ENCODE measurements at regions not wholly inside any gene's neighbourhood (a gene's known extent, or its start where the extent isn't known, plus 50 kb on each side); places are given as distances from the start of the nearest gene placed in this dataset.

DNA sequence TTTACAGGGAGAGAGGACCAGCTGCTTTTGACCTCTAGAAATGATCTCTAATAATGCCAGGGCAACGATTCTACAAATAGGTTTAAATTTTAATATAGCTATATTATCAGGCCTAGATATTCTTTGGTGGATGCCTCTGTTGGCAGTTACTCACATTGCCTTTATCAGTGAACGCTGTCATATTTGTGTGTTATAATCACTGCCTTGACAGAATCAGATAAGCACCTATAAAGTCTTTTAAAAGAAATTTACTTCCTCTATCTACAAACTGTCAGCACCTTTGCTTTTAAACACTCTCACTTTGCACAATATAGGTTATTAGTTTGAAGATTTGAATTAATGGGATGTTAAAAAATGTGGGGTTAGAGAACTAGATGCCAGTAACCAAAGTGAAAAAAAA, 324.1 kb downstream of the ZIC1 start:
- Histone ChIP-seq H3K36me3 (ENCODE audit: control insufficient read depth in 5 of 5, insufficient read depth in 5 of 5, low read length in 5 of 5) (no peaks in the 10 kb centered on the region), H3K9ac (ENCODE audit: low read length in 5 of 5) (no peak overlapping the region), H3K27me3 (ENCODE audit: control insufficient read depth in 5 of 5, insufficient read depth in 4 of 5, low read length in 5 of 5) (no peaks in the 10 kb centered on the region), H3K4me1 (ENCODE audit: control insufficient read depth in 5 of 5, insufficient read depth in 5 of 5, low read length in 5 of 5) (no peaks in the 10 kb centered on the region), H3K4me3 (ENCODE audit: low read depth in 1 of 5, low read length in 5 of 5) (no peak overlapping the region), H3K9me3 (ENCODE audit: control insufficient read depth in 5 of 5, low read length in 5 of 5) (no peaks in the 10 kb centered on the region), H3K27ac (ENCODE audit: low read depth, low read length) (no peak overlapping the region)

- H3K4me1 ChIP-seq (ENCODE audit: control insufficient read depth in 5 of 5, insufficient read depth in 5 of 5, low read length in 5 of 5) = no peaks in the 10 kb centered on the region
- no peak overlapping the region for H3K9ac ChIP-seq (ENCODE audit: low read length in 5 of 5)
- H3K27ac ChIP-seq (ENCODE audit: low read depth, low read length) = no peak overlapping the region
- no peaks in the 10 kb centered on the region for H3K9me3 ChIP-seq (ENCODE audit: control insufficient read depth in 5 of 5, low read length in 5 of 5)
- no peaks in the 10 kb centered on the region for H3K36me3 ChIP-seq (ENCODE audit: control insufficient read depth in 5 of 5, insufficient read depth in 5 of 5, low read length in 5 of 5)
- no peaks in the 10 kb centered on the region for H3K27me3 ChIP-seq (ENCODE audit: control insufficient read depth in 5 of 5, insufficient read depth in 4 of 5, low read length in 5 of 5)
- no peak overlapping the region for H3K4me3 ChIP-seq (ENCODE audit: low read depth in 1 of 5, low read length in 5 of 5)
Measured at GRCh38 chr3:147735616-147736015, 326.5 kb downstream of the ZIC1 start.

DNA sequence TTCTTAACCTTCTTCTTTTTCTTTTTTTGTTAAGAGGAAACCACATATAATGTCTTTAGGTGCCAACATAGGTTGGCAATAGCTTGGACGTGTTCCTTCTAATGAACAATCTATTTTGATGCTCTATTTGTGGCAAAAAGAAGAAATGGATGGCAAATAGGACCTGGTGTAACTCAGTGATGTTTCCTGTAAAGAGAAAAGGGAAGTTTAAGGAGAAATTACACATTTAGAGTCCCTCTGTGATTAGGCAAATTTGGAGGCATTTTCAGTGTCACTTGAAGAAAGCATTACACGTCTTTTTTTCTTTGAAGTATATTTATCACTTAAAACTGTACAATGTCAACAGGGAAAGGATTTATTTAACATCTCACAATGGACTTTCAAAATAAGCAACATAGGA, 327.1 kb downstream of the ZIC1 start:
- Histone ChIP-seq H3K9me3 (ENCODE audit: control insufficient read depth in 5 of 5, low read length in 5 of 5) (no peaks in the 10 kb centered on the region), H3K27me3 (ENCODE audit: control insufficient read depth in 5 of 5, insufficient read depth in 4 of 5, low read length in 5 of 5) (no peaks in the 10 kb centered on the region), H3K4me1 (ENCODE audit: control insufficient read depth in 5 of 5, insufficient read depth in 5 of 5, low read length in 5 of 5) (no peaks in the 10 kb centered on the region), H3K4me3 (ENCODE audit: low read depth in 1 of 5, low read length in 5 of 5) (no peak overlapping the region), H3K9ac (ENCODE audit: low read length in 5 of 5) (no peak overlapping the region), H3K36me3 (ENCODE audit: control insufficient read depth in 5 of 5, insufficient read depth in 5 of 5, low read length in 5 of 5) (no peaks in the 10 kb centered on the region), H3K27ac (ENCODE audit: low read depth, low read length) (no peak overlapping the region)

DNA sequence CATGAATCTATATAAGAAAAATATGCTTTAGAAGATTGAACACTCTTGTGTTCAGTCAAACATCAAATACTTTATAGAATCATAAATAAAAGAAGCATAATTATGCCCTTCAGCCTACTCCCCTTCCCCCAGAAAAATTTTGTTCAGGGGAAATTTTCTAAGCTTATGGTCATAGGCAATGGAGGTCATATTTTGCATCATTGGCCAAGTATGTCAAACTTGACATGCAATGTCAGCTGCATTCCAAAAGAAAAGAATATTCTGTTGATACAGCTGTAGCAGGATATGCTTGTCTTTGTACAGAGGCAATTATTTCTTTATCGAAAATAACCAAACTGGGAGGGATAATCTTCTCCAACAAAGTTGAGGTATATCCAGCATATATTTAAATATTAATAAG, 328.2 kb downstream of the ZIC1 start:
- H3K27ac ChIP-seq (ENCODE audit: low read depth, low read length) = no peak overlapping the region
- H3K4me1 ChIP-seq (ENCODE audit: control insufficient read depth in 5 of 5, insufficient read depth in 5 of 5, low read length in 5 of 5) = no peaks in the 10 kb centered on the region
- no peaks in the 10 kb centered on the region for H3K9me3 ChIP-seq (ENCODE audit: control insufficient read depth in 5 of 5, low read length in 5 of 5)
- H3K36me3 ChIP-seq (ENCODE audit: control insufficient read depth in 5 of 5, insufficient read depth in 5 of 5, low read length in 5 of 5) = no peaks in the 10 kb centered on the region
- no peaks in the 10 kb centered on the region for H3K27me3 ChIP-seq (ENCODE audit: control insufficient read depth in 5 of 5, insufficient read depth in 4 of 5, low read length in 5 of 5)
- H3K4me3 ChIP-seq (ENCODE audit: low read depth in 1 of 5, low read length in 5 of 5) = no peak overlapping the region
- no peak overlapping the region for H3K9ac ChIP-seq (ENCODE audit: low read length in 5 of 5)

GRCh38 chr3:147740928-147741327, 331.8 kb downstream of the ZIC1 start:
- no peak overlapping the region for H3K9ac ChIP-seq (ENCODE audit: low read length in 5 of 5)
- no peaks in the 10 kb centered on the region for H3K27me3 ChIP-seq (ENCODE audit: control insufficient read depth in 5 of 5, insufficient read depth in 4 of 5, low read length in 5 of 5)
- no peak overlapping the region for H3K4me3 ChIP-seq (ENCODE audit: low read depth in 1 of 5, low read length in 5 of 5)
- no peaks in the 10 kb centered on the region for H3K4me1 ChIP-seq (ENCODE audit: control insufficient read depth in 5 of 5, insufficient read depth in 5 of 5, low read length in 5 of 5)
- no peak overlapping the region for H3K27ac ChIP-seq (ENCODE audit: low read depth, low read length)
- H3K36me3 ChIP-seq (ENCODE audit: control insufficient read depth in 5 of 5, insufficient read depth in 5 of 5, low read length in 5 of 5) = no peaks in the 10 kb centered on the region
- peaks cover 0 to under 1% (median 0%) of the 10 kb centered on the region in 5 donors for H3K9me3 ChIP-seq (ENCODE audit: control insufficient read depth in 5 of 5, low read length in 5 of 5)

DNA sequence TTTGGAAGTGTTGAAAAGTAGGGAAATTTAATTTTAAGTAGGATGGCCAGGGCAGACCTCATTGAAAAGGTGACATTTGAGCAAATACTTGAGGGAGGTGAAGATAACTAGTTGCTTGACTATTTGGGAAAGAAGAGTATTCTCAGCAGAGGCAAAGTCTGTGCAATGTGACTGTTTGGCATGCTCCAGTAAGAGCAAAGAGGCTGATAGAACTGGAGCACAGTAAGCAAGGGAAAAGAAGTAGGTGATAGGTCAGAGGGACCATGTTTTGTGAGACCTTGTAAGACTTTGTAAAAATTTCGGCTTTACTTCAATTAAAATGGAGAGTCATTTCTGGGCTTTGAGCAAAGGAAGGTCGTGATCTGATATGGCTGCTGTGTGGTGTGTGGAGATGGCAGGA, 335.8 kb downstream of the ZIC1 start:
- Histone ChIP-seq H3K9ac (ENCODE audit: low read length in 5 of 5) (no peak overlapping the region), H3K27me3 (ENCODE audit: control insufficient read depth in 5 of 5, insufficient read depth in 4 of 5, low read length in 5 of 5) (no peaks in the 10 kb centered on the region), H3K9me3 (ENCODE audit: control insufficient read depth in 5 of 5, low read length in 5 of 5) (peaks cover 0 to 4% (median 0%) of the 10 kb centered on the region in 5 donors), H3K4me1 (ENCODE audit: control insufficient read depth in 5 of 5, insufficient read depth in 5 of 5, low read length in 5 of 5) (no peaks in the 10 kb centered on the region), H3K36me3 (ENCODE audit: control insufficient read depth in 5 of 5, insufficient read depth in 5 of 5, low read length in 5 of 5) (no peaks in the 10 kb centered on the region), H3K4me3 (ENCODE audit: low read depth in 1 of 5, low read length in 5 of 5) (no peak overlapping the region), H3K27ac (ENCODE audit: low read depth, low read length) (no peak overlapping the region)

DNA sequence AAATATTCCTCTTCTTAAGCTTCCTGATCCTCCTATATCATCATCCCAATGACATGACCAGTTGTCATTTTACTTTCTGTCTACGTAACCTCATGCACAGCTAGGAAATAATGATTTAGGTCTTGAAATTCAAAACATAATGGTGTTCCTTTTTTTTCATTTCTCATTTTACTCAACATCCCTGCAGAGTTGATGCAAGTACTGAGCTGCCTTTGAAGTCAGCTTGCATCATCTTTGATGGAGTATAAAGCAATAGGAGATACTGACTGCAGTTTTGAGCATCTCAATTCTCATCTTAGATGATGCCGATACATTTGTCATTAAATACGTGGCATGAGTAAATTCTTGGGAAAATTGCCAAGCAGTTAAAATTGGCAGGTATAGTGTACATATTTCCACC, 346.1 kb downstream of the ZIC1 start:
- H3K4me1 ChIP-seq (ENCODE audit: control insufficient read depth in 5 of 5, insufficient read depth in 5 of 5, low read length in 5 of 5) = peaks cover 0 to 16% (median 5%) of the 10 kb centered on the region in 5 donors
- H3K27ac ChIP-seq (ENCODE audit: low read depth, low read length) = no peak overlapping the region
- H3K36me3 ChIP-seq (ENCODE audit: control insufficient read depth in 5 of 5, insufficient read depth in 5 of 5, low read length in 5 of 5) = no peaks in the 10 kb centered on the region
- no peaks in the 10 kb centered on the region for H3K9me3 ChIP-seq (ENCODE audit: control insufficient read depth in 5 of 5, low read length in 5 of 5)
- no peak overlapping the region for H3K9ac ChIP-seq (ENCODE audit: low read length in 5 of 5)
- no peak overlapping the region for H3K4me3 ChIP-seq (ENCODE audit: low read depth in 1 of 5, low read length in 5 of 5)
- no peaks in the 10 kb centered on the region for H3K27me3 ChIP-seq (ENCODE audit: control insufficient read depth in 5 of 5, insufficient read depth in 4 of 5, low read length in 5 of 5)

DNA sequence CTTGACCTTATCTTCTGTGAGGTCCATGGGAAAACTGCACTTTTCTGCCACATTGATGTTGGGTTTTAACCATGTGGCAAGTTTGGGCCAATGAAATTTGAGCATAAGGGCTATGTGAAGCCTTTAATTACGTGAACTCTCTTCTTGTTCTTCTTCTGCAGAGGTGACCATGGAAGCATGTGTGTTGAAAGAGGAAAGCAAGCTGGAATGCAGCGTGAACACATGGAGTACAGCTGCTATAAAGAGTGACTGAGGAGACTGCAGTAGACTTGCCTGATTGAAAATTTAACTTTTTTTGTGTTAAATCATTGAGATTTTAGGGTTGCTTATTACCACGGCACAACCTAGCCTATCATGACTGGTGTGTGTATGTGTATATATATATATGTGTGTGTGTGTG, 347.3 kb downstream of the ZIC1 start:
- Histone ChIP-seq H3K36me3 (ENCODE audit: control insufficient read depth in 5 of 5, insufficient read depth in 5 of 5, low read length in 5 of 5) (no peaks in the 10 kb centered on the region), H3K27me3 (ENCODE audit: control insufficient read depth in 5 of 5, insufficient read depth in 4 of 5, low read length in 5 of 5) (no peaks in the 10 kb centered on the region), H3K27ac (ENCODE audit: low read depth, low read length) (no peak overlapping the region), H3K9ac (ENCODE audit: low read length in 5 of 5) (no peak overlapping the region), H3K9me3 (ENCODE audit: control insufficient read depth in 5 of 5, low read length in 5 of 5) (no peaks in the 10 kb centered on the region), H3K4me3 (ENCODE audit: low read depth in 1 of 5, low read length in 5 of 5) (no peak overlapping the region), H3K4me1 (ENCODE audit: control insufficient read depth in 5 of 5, insufficient read depth in 5 of 5, low read length in 5 of 5) (peaks cover 0 to 28% (median 11%) of the 10 kb centered on the region in 5 donors)

DNA sequence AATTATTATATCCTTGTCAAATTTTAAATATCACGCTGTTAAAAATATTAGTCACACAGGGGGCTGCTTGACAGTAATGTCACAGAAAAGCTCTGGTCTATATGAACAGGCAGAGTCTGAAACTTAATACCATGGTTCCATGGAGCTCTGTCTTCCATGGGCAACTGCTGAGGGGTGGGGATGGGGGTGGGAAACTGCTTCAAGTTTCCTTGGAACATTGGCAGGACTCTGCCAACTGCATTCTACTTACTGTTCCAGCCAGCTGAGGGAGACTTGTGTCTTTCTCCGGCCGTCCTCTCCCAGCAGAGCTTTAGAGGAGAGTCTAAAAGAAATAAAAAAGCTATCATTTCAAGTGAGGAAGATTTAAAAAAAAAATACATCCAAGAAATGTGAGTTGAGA, 348.7 kb downstream of the ZIC1 start:
- Histone ChIP-seq H3K9ac (ENCODE audit: low read length in 5 of 5) (no peak overlapping the region), H3K4me3 (ENCODE audit: low read depth in 1 of 5, low read length in 5 of 5) (no peak overlapping the region), H3K36me3 (ENCODE audit: control insufficient read depth in 5 of 5, insufficient read depth in 5 of 5, low read length in 5 of 5) (no peaks in the 10 kb centered on the region), H3K9me3 (ENCODE audit: control insufficient read depth in 5 of 5, low read length in 5 of 5) (no peaks in the 10 kb centered on the region), H3K4me1 (ENCODE audit: control insufficient read depth in 5 of 5, insufficient read depth in 5 of 5, low read length in 5 of 5) (peaks cover 0 to 29% (median 11%) of the 10 kb centered on the region in 5 donors), H3K27me3 (ENCODE audit: control insufficient read depth in 5 of 5, insufficient read depth in 4 of 5, low read length in 5 of 5) (no peaks in the 10 kb centered on the region), H3K27ac (ENCODE audit: low read depth, low read length) (no peak overlapping the region)

DNA sequence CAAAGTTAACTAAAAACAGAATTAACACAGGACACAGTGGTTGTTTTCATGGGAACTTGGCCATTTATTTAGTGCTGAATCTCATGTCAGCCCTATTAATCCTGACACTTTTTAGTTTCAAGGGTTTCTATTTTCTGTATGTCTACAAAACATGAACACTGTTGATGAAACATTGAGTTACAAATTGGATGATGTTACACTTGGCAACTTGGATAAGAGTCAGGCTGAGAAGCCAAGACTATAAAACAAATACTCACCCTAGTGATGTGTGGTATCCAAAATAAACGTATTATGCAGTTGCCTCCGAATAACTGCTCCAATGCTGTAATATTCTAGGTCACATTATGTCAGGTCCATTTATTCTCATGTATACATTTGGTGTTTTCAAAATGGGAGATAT, 349.6 kb downstream of the ZIC1 start:
- Histone ChIP-seq H3K36me3 (ENCODE audit: control insufficient read depth in 5 of 5, insufficient read depth in 5 of 5, low read length in 5 of 5) (no peaks in the 10 kb centered on the region), H3K4me3 (ENCODE audit: low read depth in 1 of 5, low read length in 5 of 5) (no peak overlapping the region), H3K27ac (ENCODE audit: low read depth, low read length) (no peak overlapping the region), H3K4me1 (ENCODE audit: control insufficient read depth in 5 of 5, insufficient read depth in 5 of 5, low read length in 5 of 5) (peaks cover 0 to 29% (median 11%) of the 10 kb centered on the region in 5 donors), H3K9ac (ENCODE audit: low read length in 5 of 5) (no peak overlapping the region), H3K9me3 (ENCODE audit: control insufficient read depth in 5 of 5, low read length in 5 of 5) (no peaks in the 10 kb centered on the region), H3K27me3 (ENCODE audit: control insufficient read depth in 5 of 5, insufficient read depth in 4 of 5, low read length in 5 of 5) (no peaks in the 10 kb centered on the region)

- Histone ChIP-seq H3K4me1 (ENCODE audit: control insufficient read depth in 5 of 5, insufficient read depth in 5 of 5, low read length in 5 of 5) (peaks cover 0 to 29% (median 11%) of the 10 kb centered on the region in 5 donors), H3K27ac (ENCODE audit: low read depth, low read length) (no peak overlapping the region), H3K9ac (ENCODE audit: low read length in 5 of 5) (no peak overlapping the region), H3K36me3 (ENCODE audit: control insufficient read depth in 5 of 5, insufficient read depth in 5 of 5, low read length in 5 of 5) (no peaks in the 10 kb centered on the region), H3K9me3 (ENCODE audit: control insufficient read depth in 5 of 5, low read length in 5 of 5) (no peaks in the 10 kb centered on the region), H3K27me3 (ENCODE audit: control insufficient read depth in 5 of 5, insufficient read depth in 4 of 5, low read length in 5 of 5) (no peaks in the 10 kb centered on the region), H3K4me3 (ENCODE audit: low read depth in 1 of 5, low read length in 5 of 5) (no peak overlapping the region)
Measured at GRCh38 chr3:147760085-147760484, 350.9 kb downstream of the ZIC1 start.
